AG04450 (cell line): ENCODE measurements at regions not wholly inside any gene's neighbourhood (a gene's known extent, or its start where the extent isn't known, plus 50 kb on each side); places are given as distances from the start of the nearest gene placed in this dataset.

ENCODE experiments used
- CTCF ChIA-PET: fragments of 300-600, 350-600 bp; formaldehyde crosslinking; extraction: SDS; loops from one replicate; lab custom pipeline; 2022; ENCODE audit warnings: antibody characterized with exemption, inconsistent platforms; lab: Charles Lee
- POLR2A ChIA-PET: fragments of 350-600 bp; formaldehyde crosslinking; extraction: SDS; loops from one replicate; lab custom pipeline; 2021; ENCODE audit warnings: antibody characterized with exemption, inconsistent platforms; lab: Yijun Ruan, JAX
- DNase-seq: peaks from one replicate; pipeline ENCODE4 v3.0.0-alpha.2; 2011; ENCODE audit warnings: low read depth, low spot score
- H3K27ac ChIP-seq: one replicate; pipeline ENCODE4 v1.5.1; 2012; ENCODE audit warnings: low read depth, low read length, control low read depth
- H3K27me3 ChIP-seq: one replicate; pipeline ENCODE4 v1.6.0; 2012; ENCODE audit warnings: low read length; ENCODE audit not compliant: control insufficient read depth, insufficient read depth
- H3K4me3 ChIP-seq: 2 replicates; pipeline ENCODE4 v1.5.1; 2011; ENCODE audit warnings: mild to moderate bottlenecking, low read depth, low read length, control low read depth
- H3K9me3 ChIP-seq: 2 replicates; pipeline ENCODE4 v1.5.1; 2012; ENCODE audit warnings: low read length; ENCODE audit not compliant: control insufficient read depth, insufficient read depth
- TF ChIP-seq, protein P1 (sequence below): IDR thresholded peaks from 2 replicates; pipeline ENCODE4 v1.5.1; 2011; ENCODE audit warnings: low read depth, low read length, control low read depth, inconsistent platforms

DNA sequence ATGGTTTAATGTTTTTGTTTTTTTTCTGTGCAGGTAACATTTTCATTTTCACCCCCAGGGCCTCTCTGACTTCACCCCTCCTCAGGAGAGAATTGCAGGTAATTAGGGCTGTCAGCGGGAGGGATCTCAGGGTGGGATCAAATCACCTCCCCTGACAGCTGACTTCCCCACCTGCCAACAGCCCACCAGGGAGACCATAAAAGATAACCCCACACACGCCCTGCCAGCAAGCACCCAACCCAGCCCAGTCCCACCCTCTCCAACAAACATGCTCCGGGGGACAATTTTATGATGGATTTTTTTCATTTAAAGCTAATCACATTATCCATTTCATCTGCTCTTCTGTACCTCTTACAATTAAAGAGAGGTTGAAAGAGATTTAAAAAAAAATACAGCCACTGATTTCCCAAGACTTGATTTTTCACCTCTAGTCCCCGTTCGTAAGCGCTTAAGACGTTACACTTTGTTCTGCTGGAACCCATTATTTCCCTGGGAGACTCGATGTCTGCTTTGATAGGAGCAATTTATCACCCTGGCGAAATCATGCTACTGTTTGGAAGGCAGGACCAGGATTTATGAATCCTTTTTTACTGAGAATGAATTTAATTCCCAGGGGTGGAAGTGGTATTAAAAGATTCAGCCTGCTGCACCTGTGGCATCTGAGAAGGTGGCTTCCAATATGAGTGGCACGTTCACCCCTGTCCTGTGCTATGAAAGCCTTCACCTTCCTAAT, 232.9 kb upstream of the ID2 start:
- no peaks in the 10 kb centered on the region for H3K9me3 ChIP-seq
- POLR2A ChIA-PET: no interaction called here
- CTCF ChIA-PET: no interaction called here

DNA sequence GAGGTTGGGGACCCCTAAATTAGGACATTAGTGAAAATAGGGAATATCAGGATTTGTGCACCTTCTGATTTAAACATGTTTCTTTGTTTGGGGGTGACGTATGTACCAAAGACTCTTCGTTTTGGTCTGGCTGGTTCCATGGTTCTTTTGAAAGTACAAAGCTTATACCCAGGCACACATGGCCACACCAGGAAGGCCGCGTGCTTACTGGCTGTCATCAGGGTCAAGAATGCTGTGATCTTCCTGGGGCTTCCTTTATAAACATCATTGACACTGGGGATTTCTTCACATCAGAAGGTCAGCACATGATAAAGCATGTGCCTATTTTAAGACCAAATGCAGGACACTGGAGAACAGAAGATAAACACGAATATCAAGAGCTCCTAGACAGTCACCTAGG, 230.6 kb upstream of the ID2 start:
- ChIA-PET POLR2A (no interaction called here), CTCF (no interaction called here)
- H3K9me3 ChIP-seq: no peaks in the 10 kb centered on the region; the same call in 1 of the 2 replicates
- no peak overlapping the region for H3K27ac ChIP-seq
- no peak for DNase-seq
- peaks cover 11% of the 10 kb centered on the region for H3K27me3 ChIP-seq
- TF ChIP-seq, protein P1, sequence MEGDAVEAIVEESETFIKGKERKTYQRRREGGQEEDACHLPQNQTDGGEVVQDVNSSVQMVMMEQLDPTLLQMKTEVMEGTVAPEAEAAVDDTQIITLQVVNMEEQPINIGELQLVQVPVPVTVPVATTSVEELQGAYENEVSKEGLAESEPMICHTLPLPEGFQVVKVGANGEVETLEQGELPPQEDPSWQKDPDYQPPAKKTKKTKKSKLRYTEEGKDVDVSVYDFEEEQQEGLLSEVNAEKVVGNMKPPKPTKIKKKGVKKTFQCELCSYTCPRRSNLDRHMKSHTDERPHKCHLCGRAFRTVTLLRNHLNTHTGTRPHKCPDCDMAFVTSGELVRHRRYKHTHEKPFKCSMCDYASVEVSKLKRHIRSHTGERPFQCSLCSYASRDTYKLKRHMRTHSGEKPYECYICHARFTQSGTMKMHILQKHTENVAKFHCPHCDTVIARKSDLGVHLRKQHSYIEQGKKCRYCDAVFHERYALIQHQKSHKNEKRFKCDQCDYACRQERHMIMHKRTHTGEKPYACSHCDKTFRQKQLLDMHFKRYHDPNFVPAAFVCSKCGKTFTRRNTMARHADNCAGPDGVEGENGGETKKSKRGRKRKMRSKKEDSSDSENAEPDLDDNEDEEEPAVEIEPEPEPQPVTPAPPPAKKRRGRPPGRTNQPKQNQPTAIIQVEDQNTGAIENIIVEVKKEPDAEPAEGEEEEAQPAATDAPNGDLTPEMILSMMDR: no peak
- H3K4me3 ChIP-seq: no peak overlapping the region

More for the DNA sequence above, 232.9 kb upstream of the ID2 start:
- TF ChIP-seq, protein P1: no peak
- DNase-seq: no peak
- Histone ChIP-seq H3K4me3 (no peak overlapping the region), H3K27ac (no peak overlapping the region), H3K27me3 (peaks cover 5% of the 10 kb centered on the region)

DNA sequence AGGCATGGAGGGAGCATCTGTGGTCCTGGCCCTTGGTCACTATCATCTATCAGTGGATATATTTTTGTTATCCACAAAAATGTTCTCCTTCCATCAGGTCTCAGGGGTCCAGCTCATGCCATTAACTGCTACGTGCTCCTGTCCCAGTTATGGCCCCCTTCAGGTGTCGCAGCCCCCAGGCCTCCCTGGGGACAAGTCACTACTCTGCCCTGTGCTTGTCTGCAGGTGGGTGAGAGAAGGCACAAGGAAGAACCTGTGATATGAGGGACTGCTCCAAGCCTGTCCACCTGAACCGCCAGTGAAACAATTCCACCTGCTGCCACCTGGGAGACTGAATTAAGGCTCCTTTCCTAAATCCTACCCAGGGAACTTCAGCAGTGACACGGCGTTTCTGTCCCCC, 229.6 kb upstream of the ID2 start:
- Histone ChIP-seq H3K9me3 (no peaks in the 10 kb centered on the region; the same call in 1 of the 2 replicates), H3K27ac (no peak overlapping the region), H3K4me3 (no peak overlapping the region), H3K27me3 (peaks cover 15% of the 10 kb centered on the region)
- TF ChIP-seq, protein P1: no peak
- DNase-seq: no peak
- ChIA-PET POLR2A (no interaction called here), CTCF (no interaction called here)

DNA sequence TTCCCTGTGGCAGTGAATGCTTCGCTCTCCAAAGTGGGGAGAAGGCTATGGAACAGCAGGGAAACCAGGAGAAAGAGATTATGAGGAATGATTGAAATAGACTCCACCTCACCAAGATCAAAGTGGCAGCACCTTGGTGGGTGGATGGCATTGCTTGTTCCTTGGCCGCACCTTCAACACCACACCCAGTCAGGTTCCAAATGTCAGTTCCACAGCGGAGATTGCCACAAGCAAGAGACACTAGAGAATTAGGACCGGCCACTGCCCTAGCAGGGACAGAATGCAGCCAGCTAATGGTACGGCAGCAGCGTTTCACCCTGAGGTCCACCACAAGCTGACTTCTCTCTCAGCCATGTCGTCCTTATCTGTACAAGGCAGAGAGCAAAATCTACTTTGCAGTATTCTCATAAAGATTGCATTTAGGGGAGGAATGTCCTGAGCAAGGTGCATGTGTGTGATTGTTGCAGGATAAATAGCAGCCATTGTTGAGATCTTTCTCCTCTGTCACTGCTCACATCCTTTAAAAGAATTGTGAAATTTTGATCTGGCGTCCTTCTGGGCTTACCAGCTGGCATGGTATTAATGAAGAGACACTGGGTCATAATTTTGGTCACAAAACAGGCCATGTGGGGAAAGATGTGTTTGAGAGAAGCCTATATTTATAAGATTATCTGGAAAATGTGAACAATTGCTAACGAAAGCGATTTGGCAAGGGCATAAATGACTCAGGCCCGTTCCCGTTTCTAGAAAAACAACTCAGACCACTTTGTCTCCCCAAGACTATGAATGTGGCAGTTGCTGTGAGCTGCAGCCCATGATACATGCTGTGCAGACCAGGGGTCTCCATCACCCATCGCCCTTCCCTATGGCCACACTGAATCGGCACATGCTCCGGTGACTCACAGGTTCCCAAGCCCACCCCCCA, 228.6 kb upstream of the ID2 start:
- ChIA-PET POLR2A (interaction anchor here (1.6 kb wide), 1 partner anchor 229 kb away, joined by 5 read pairs; the partner anchor contains the start of gene ID2), CTCF (no interaction called here)
- Histone ChIP-seq H3K9me3 (no peaks in the 10 kb centered on the region; the same call in 1 of the 2 replicates), H3K27ac (no peak overlapping the region), H3K4me3 (no peak overlapping the region), H3K27me3 (peaks cover 19% of the 10 kb centered on the region)
- TF ChIP-seq, protein P1: no peak
- DNase-seq: no peak
